KBM-7 (cell line): ENCODE measurements at regions not wholly inside any gene's neighbourhood (a gene's known extent, or its start where the extent isn't known, plus 50 kb on each side); places are given as distances from the start of the nearest gene placed in this dataset.

ENCODE experiments used
- DNase-seq: peaks from one replicate; pipeline ENCODE4 v3.0.0-alpha.2; 2015
- in situ Hi-C: fragments of 300-500 bp; cut with MboI; formaldehyde crosslinking; loops from 2 replicates; pipeline ENCODE4 v1.14.3; 2020; ENCODE audit warnings: low sequenced_read_pairs, low pct_unique_long_range_greater_than_20kb, mixed read lengths

DNA sequence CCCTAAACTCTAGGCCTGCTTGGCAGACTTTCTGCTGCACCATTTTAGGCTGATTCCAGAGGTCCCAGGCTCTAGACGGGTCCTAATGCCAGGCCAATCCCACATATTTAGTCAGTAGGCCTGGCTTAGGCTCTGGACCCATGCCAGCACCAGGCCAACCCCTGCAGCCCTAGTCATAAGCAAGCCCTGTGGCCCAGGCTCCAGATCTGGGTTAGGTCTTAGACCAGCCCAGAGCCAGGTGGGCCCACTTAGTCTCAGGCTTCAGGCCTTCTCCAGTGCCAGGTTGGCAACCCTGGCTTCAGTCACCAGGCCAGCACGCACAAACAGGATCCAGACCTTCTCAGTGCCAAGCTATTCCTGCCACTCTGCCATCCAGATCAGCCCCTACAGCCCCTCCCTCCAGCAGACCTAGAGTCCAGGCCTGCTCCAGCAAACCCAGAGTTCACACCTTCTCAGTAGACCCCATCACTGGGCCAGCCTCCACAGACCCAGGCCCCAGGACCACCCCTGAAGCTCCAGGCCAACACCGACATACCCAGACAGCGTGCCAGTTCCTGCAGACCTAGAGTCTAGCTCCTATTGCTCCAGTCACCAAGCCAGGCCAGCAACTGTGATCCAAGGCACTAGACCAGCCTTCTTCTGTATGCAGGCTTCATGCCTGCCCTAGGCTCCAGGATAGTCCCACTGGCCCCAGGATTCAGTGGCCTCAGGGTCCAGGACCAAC lies 467.6 kb downstream of the RWDD3 start:
- in situ Hi-C loops, result no loop called here
- no peak for DNase-seq

DNA sequence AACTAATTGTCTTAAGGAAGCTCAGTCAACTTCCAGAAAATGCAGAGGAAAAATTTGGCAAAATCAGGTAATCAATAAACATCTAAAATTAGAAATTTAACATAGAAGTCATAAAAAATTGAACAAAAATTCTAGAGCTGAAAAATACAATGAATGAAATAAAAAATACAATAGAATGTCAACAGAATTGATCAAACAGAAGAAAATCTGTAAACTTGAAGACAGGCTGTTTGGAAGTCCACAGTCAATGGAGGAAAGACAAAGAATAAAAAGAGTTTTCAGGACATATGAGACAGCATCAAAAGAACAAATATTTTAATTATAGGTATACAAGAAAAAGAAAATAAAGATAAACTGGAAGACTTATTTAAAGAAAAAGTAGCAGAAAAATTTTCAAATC lies 469.0 kb downstream of the RWDD3 start:
- no peak for DNase-seq
- in situ Hi-C loops, result no loop called here

DNA sequence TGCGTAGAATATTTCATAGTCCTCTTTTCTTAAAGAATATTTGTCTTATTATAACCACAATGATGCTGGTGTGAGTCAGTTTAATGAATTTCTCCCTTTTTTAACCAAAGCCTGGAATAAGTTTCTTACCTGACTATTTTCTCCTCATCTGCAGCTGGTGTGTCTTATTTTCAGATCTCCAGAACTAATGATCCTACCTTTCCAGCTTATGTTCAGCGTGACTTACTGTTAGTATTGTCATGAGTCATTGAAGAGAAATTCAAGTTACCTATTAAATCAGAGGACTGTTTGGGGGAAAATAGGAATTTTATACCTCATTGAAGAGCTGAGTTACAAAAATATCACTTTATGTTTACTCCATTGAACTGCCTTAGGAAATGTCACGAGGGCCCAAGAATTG lies 482.1 kb downstream of the RWDD3 start:
- in situ Hi-C loops, result no loop called here
- no peak for DNase-seq

DNA sequence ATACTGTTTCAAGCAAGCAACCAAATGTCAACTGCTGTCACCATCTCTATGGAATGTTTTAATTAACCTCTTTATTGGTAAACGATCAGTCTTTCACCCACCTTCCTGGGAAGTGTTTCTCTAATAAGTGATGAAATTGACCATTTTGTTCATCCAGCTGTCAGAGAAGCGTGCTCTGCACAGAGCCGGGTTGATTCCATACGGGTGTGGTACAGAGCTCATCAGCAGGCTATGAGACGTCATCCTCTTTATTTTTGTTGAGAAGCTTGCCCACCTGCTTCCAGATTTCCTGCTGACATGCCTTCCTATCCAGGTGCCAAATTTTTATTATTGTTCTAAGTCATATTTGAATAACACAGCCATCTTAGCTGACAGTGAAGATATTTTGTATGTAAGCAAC lies 482.5 kb downstream of the RWDD3 start:
- in situ Hi-C loops, result no loop called here
- no peak for DNase-seq

- DNase-seq, result no peak
- in situ Hi-C loops, result no loop called here
These were observed 489.3 kb downstream of the RWDD3 start for GRCh38 chr1:95723346-95723745.

GRCh38 chr1:95728841-95729240 lies 494.8 kb downstream of the RWDD3 start:
- in situ Hi-C loops, result no loop called here
- no peak for DNase-seq

- in situ Hi-C loops, result no loop called here
- DNase-seq, result no peak
These were observed 497.0 kb downstream of the RWDD3 start for GRCh38 chr1:95730986-95731385.

DNA sequence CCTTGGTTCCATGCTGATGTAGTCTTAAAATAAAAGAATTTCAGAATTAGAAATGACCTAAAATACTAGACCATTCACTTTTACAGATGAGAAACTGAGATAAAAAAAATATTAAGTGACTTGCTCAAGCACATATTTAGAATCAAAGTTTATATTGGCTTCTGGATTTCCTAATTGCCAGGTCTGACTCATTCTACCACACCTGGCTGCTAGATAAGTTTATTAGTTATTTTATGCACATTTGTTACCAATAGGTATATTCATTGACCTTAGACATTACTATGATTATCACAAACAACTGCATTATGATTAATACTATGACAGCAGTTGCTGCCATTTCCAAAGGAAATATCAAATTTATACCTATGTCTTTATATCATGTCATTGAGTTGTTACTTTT lies 497.5 kb downstream of the RWDD3 start:
- no peak for DNase-seq
- in situ Hi-C loops, result no loop called here

DNA sequence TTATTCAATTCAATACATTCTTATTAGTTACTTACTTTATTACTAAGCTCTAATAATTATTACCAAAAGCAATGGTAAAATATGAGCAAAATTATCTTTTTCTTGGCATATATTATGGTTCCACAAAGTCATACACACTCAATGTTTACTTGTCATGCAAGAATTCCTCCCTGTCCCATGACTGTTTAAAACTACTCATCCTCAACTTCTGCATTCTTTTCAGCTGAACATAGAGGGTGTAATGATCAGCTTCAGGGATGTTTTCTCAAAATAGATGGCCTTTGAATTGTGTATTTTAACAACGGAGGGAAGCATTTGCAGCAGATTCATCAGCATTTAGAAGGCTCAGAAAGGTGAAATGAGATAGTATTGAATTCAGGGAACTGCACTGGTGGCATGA lies 499.0 kb downstream of the RWDD3 start:
- in situ Hi-C loops, result no loop called here
- DNase-seq, result no peak

DNA sequence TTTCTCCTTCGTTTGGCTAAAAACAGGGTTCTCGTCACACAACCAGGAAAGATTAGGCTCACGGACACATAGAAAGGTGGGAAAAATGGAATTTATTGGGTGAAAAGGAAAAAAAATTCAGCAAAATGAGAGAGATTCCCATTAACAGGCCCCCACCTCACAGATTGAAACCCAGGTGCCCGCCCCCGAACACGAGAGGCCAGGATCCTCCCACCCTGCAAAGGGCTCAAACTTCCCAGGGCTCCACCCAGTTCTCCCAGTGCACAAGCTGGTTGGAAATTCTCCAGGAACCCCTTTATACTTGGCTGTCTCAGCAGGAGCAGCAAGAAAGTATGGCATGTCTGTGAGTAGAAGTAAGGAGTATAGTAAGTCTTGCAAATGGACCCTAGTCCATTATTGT lies 499.7 kb downstream of the RWDD3 start:
- DNase-seq, result no peak
- in situ Hi-C loops, result no loop called here

GRCh38 chr1:95734560-95734959 lies 500.6 kb downstream of the RWDD3 start:
- no peak for DNase-seq
- in situ Hi-C loops, result no loop called here

GRCh38 chr1:95742591-95743089 lies 508.6 kb downstream of the RWDD3 start:
- DNase-seq, result no peak
- in situ Hi-C loops, result no loop called here

- in situ Hi-C loops, result no loop called here
- no peak for DNase-seq
These were observed 510.7 kb downstream of the RWDD3 start for GRCh38 chr1:95744731-95745130.

- in situ Hi-C loops, result no loop called here
These were observed 518.7 kb downstream of the RWDD3 start for GRCh38 chr1:95752515-95753381.

GRCh38 chr1:95753382-95754016 lies 519.5 kb downstream of the RWDD3 start:
- no peak for DNase-seq
- in situ Hi-C loops, result no loop called here

More at GRCh38 chr1:95752515-95753381, 518.7 kb downstream of the RWDD3 start:
- no peak for DNase-seq

DNA sequence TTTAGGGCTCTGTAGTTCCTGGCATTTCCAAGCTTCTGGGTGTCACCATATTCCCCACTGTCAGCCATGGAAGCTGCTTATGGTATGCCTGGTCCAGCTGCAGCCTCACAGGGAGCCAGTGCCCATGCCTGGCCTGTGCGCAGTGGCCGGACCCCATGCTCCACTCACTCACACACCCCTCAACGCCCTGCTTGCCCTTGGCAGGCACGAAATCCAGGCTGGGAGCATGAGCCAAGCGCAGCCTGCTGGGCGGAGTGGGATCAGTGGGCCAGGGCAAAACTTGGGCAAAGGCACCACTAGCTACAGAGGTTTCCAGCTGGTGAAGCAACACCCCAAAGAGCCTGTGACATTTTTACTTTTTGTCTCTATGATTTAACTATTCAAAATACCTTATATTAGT lies 520.4 kb downstream of the RWDD3 start:
- in situ Hi-C loops, result no loop called here

DNA sequence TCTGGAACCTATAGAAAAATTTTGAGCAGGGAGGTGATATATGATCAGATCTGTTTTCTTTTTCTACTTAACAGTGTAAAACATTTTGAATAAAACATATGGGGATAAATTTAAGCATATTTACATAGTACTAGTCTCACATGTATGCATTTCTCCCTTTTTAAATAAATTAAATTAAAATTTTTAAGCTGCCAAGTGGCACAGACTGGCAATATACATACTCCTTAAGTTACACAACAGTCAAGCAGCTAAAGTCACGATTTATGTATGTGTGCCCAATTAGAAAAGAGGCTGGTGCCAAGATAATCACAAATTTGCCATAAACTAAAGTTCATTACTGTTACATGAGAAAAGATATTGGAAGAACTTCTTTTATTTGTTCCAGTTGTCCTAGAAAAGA lies 532.0 kb downstream of the RWDD3 start:
- in situ Hi-C loops, result no loop called here
- no peak for DNase-seq

More for the DNA sequence above, 520.4 kb downstream of the RWDD3 start:
- DNase-seq, result no peak

DNA sequence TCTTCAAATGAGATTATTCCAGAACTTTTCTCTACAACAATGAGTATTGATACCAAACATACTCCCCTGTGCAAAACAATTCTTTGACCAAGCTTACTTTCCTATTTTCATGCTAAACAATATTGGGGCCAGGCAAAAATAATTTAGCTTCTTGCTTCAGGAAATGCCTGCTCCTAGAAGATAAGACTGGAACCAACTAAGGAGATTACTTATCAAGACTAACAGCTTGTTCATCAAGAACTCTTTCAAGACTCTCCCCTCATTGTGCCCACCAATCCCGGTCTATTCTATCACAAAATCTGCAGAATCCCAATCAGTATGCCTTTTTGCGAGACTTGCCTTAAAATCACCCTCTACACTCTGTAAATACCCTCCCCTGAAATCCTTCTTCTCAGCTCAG lies 536.6 kb downstream of the RWDD3 start:
- DNase-seq, result no peak
- in situ Hi-C loops, result no loop called here

DNA sequence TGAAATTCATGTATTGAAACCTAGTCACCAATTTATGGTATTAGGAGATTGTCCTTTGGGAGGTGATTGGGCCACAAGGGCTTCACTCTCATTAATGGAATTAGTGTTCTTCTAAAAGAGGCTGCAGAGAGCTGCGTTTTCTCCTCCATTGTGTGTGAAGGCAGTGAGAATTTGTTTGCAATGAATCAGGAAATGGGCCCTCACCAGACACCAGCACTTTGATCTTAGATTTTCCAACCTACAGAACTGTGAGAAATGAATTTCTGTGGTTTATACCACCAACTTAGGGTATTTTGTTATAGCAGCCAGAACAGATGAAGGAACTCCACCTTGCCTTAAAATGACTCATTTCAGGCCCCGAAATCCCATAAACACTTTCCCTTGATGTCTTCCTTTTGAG lies 544.2 kb downstream of the RWDD3 start:
- in situ Hi-C loops, result no loop called here
- DNase-seq, result no peak

DNA sequence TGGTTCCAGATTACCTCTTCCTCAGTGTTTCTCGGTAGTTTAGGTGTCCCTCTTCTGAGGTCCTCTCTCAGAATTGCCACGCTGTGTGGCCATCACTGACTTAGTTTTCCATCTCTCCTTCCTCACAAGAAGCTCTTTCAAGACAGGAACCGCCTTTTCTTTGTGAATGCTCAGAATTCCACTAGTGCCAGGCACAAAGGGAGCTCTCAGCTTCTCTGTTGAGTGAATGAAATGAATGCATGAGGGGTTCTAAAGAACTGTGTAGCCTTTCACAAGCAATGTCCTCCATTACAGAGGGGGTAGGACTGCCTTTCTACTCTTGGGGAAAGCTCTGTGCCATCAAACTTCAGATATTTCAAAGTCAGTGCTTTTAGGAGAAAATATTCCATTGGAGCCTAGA lies 546.8 kb downstream of the RWDD3 start:
- in situ Hi-C loops, result no loop called here
- no peak for DNase-seq
